ENCODE measurements at regions not wholly inside any gene's neighbourhood (a gene's known extent, or its start where the extent isn't known, plus 50 kb on each side); places are given as distances from the start of the nearest gene placed in this dataset.

- DNase-seq, result no peak
These were observed 290.5 kb downstream of the HAPSTR1 start for GRCh38 chr16:9381905-9382304.

GRCh38 chr16:9383281-9383680 lies 291.8 kb downstream of the HAPSTR1 start:
- no peak for DNase-seq

- no peak for DNase-seq
These were observed 292.7 kb downstream of the HAPSTR1 start for GRCh38 chr16:9384141-9384540.

- DNase-seq, result no peak
These were observed 298.2 kb downstream of the HAPSTR1 start for GRCh38 chr16:9389543-9390207.

GRCh38 chr16:9392956-9393355 lies 301.5 kb downstream of the HAPSTR1 start:
- DNase-seq, result no peak

GRCh38 chr16:9393591-9393990 lies 302.1 kb downstream of the HAPSTR1 start:
- no peak for DNase-seq

- DNase-seq, result no peak
These were observed 304.5 kb downstream of the HAPSTR1 start for GRCh38 chr16:9395958-9396359.

- no peak for DNase-seq
These were observed 308.1 kb downstream of the HAPSTR1 start for GRCh38 chr16:9399573-9399972.

- no peak for DNase-seq
These were observed 309.7 kb downstream of the HAPSTR1 start for GRCh38 chr16:9401173-9401572.

GRCh38 chr16:9402293-9402860 lies 310.9 kb downstream of the HAPSTR1 start:
- no peak for DNase-seq

GRCh38 chr16:9404811-9405210 lies 313.4 kb downstream of the HAPSTR1 start:
- DNase-seq, result no peak

- DNase-seq, result no peak
These were observed 314.7 kb downstream of the HAPSTR1 start for GRCh38 chr16:9406038-9406712.

GRCh38 chr16:9407206-9407758 lies 315.8 kb downstream of the HAPSTR1 start:
- no peak for DNase-seq

GRCh38 chr16:9408297-9408878 lies 316.9 kb downstream of the HAPSTR1 start:
- DNase-seq, result no peak

GRCh38 chr16:9409560-9410493 lies 318.4 kb downstream of the HAPSTR1 start:
- no peak for DNase-seq

- no peak for DNase-seq
These were observed 320.0 kb downstream of the HAPSTR1 start for GRCh38 chr16:9411426-9411825.

GRCh38 chr16:9412031-9412914 lies 320.8 kb downstream of the HAPSTR1 start:
- no peak for DNase-seq

GRCh38 chr16:9412915-9413264 lies 321.4 kb downstream of the HAPSTR1 start:
- no peak for DNase-seq

GRCh38 chr16:9415545-9415944 lies 324.1 kb downstream of the HAPSTR1 start:
- DNase-seq, result no peak

GRCh38 chr16:9417898-9418297 lies 326.5 kb downstream of the HAPSTR1 start:
- DNase-seq, result no peak

GRCh38 chr16:9419161-9419560 lies 327.7 kb downstream of the HAPSTR1 start:
- DNase-seq, result no peak

Measured in NCI-H526 (cell line).